Transverse colon (tissue), 4 donors: ENCODE measurements at regions not wholly inside any gene's neighbourhood (a gene's known extent, or its start where the extent isn't known, plus 50 kb on each side); places are given as distances from the start of the nearest gene placed in this dataset.

Experiments used
- DNase-seq: peaks from one replicate; pipeline ENCODE4 v3.0.0-alpha.2; 2019
- H3K27ac ChIP-seq, 4 donors: fragments of 200-600 bp; sonication (generic); 2 replicates each; pipeline ENCODE4 v1.5.1; 2016 to 2018; ENCODE audit warnings: inconsistent platforms in 4 of 4
- H3K27me3 ChIP-seq: fragments of 200-600 bp; sonication (generic); 2 replicates; pipeline ENCODE4 v1.5.1; 2017; ENCODE audit warnings: inconsistent platforms
- H3K36me3 ChIP-seq, 4 donors: fragments of 200-600 bp; sonication (generic); 2 replicates each; pipeline ENCODE4 v1.5.1; 2017 to 2019; ENCODE audit warnings: inconsistent platforms in 4 of 4
- H3K4me1 ChIP-seq, 4 donors: fragments of 200-600 bp; sonication (generic); 2 replicates each; pipeline ENCODE4 v1.5.1; 2017 to 2020; ENCODE audit warnings: inconsistent platforms in 4 of 4
- H3K4me3 ChIP-seq, 4 donors: fragments of 200-600 bp; sonication (generic); 1 replicate in 1 of 4; 2 replicates in 3 of 4; pipeline versions ENCODE4 v1.5.1 to v1.6.1; 2017 to 2019; ENCODE audit warnings: inconsistent platforms in 4 of 4
- H3K9me3 ChIP-seq, 2 donors: fragments of 200-600 bp; sonication (generic); 2 replicates each; pipeline ENCODE4 v1.5.1; 2017 to 2019; ENCODE audit warnings: inconsistent platforms in 2 of 2
- CTCF ChIP-seq, 5 experiments: fragments of 200-600 bp in 3 of 5; fragments of 450-650 bp in 2 of 5; sonication (generic) in 3 of 5; IDR thresholded peaks; 1 replicate in 2 of 5; 2 replicates in 3 of 5; pipeline ENCODE4 v1.5.1; 2016 to 2017; ENCODE audit warnings: antibody characterized with exemption in 5 of 5, inconsistent platforms in 3 of 5, mild to moderate bottlenecking in 2 of 5, moderate library complexity in 1 of 5
- EP300 ChIP-seq: sonication (generic); formaldehyde crosslinking; IDR thresholded peaks from one replicate; pipeline ENCODE4 v1.6.1; 2017; ENCODE audit warnings: antibody characterized with exemption, low read depth
- POLR2A ChIP-seq: fragments of 450-650 bp; IDR thresholded peaks from one replicate; pipeline ENCODE4 v1.6.1; 2016; ENCODE audit warnings: antibody characterized with exemption, mild to moderate bottlenecking, moderate library complexity
- POLR2AphosphoS5 ChIP-seq, 3 donors: sonication (generic); formaldehyde crosslinking; IDR thresholded peaks; one replicate each; pipeline ENCODE4 v1.6.1; 2016; ENCODE audit warnings: antibody characterized with exemption in 3 of 3
- WGBS, 2 donors: methylation state at CpG; one replicate each; pipeline ENCODE4 v1.1.5; 2018; ENCODE audit warnings: low coverage in 1 of 2; 5-methylcytosine and 5-hydroxymethylcytosine counted together
- in situ Hi-C, 4 donors: fragments of 200-750 bp; cut with MboI; loops; one replicate each; pipeline versions ENCODE4 v1.15.0 to v1.15.1; 2017; ENCODE audit warnings: low sequenced_read_pairs in 3 of 4, low pct_ligation_motif_present in 1 of 4, low pct_unique_long_range_greater_than_20kb in 1 of 4
- intact Hi-C: fragments of 100-400 bp; cut with DNase I; formaldehyde crosslinking; loops from one replicate; pipeline ENCODE4 v1.15.1; 2023; ENCODE audit warnings: low total_unique reads

DNA sequence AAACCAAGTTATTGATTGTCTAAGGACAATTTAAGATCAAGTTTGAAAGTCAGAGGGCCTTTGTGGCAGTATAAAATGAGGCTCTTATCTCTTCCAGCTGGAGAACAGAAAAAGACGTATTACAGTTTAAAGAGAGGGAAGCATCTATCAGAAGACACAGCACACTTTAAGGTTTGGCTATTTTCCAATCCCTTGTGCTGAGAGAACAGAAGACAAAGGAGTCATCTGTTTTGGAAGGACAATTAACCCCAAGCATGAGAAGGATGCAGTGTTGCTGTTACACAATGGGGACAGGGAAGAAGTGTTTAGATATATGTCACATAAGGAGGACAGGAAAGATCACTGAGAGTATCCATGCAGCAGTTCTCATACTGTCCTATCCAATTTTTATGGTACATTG is 1224.2 kb upstream of the SORCS1 start:
- no peaks in the 10 kb centered on the region for H3K36me3 ChIP-seq
- no peaks in the 10 kb centered on the region for H3K9me3 ChIP-seq
- no peak for DNase-seq
- in situ Hi-C loops: no loop called here
- H3K4me3 ChIP-seq: no peak overlapping the region
- H3K27me3 ChIP-seq: no peaks in the 10 kb centered on the region
- 0 to 47% methylated on average over 1 of the region's 1 CpG for WGBS, 2 donors
- TF ChIP-seq POLR2AphosphoS5 (IDR thresholded peaks at IDR 0.05) (no peak), CTCF (IDR thresholded peaks at IDR 0.05) (no peak), EP300 (no peak), POLR2A (no peak)
- H3K4me1 ChIP-seq: no peaks in the 10 kb centered on the region
- intact Hi-C loops: no loop called here
- H3K27ac ChIP-seq: no peak overlapping the region

GRCh38 chr10:108385963-108386362 is 1221.5 kb upstream of the SORCS1 start:
- Histone ChIP-seq H3K4me1 (no peaks in the 10 kb centered on the region), H3K27me3 (no peaks in the 10 kb centered on the region), H3K36me3 (no peaks in the 10 kb centered on the region), H3K27ac (no peak overlapping the region), H3K4me3 (no peak overlapping the region), H3K9me3 (no peaks in the 10 kb centered on the region)
- DNase-seq: no peak
- TF ChIP-seq POLR2AphosphoS5 (IDR thresholded peaks at IDR 0.05): no peak
- TF ChIP-seq CTCF (IDR thresholded peaks at IDR 0.05): no peak
- TF ChIP-seq POLR2A: no peak
- TF ChIP-seq EP300: no peak
- 68 to 75% methylated on average over 2 to 3 of the region's 3 CpGs for WGBS, 2 donors
- in situ Hi-C loops: no loop called here
- intact Hi-C loops: no loop called here

DNA sequence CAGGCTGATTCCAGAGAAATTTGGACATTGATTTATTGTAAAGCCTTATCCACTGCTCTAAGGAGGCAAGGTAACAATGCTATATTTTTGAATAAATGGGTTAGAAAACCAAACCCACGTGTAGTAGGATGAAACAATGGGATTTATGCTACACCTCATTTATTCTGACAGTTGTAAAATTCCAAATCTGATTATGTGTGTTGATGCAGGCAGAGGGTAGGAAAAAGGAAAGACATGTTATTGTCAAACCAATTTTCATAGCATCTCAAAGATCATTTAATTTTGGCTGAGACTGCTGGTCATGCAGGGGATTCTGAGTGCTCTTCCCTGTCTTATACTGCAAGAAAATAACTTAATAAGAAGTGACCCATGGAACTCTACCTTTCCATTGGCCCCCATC is 1219.9 kb upstream of the SORCS1 start:
- no peak for DNase-seq
- intact Hi-C loops: no loop called here
- no peak overlapping the region for H3K27ac ChIP-seq
- in situ Hi-C loops: no loop called here
- H3K27me3 ChIP-seq: no peaks in the 10 kb centered on the region
- WGBS, 2 donors: 45 to 58% methylated on average over 1 of the region's 1 CpG
- H3K9me3 ChIP-seq: no peaks in the 10 kb centered on the region
- no peak for TF ChIP-seq POLR2A
- no peak for TF ChIP-seq EP300
- TF ChIP-seq CTCF (IDR thresholded peaks at IDR 0.05): no peak
- no peaks in the 10 kb centered on the region for H3K36me3 ChIP-seq
- H3K4me3 ChIP-seq: no peak overlapping the region
- H3K4me1 ChIP-seq: no peaks in the 10 kb centered on the region

GRCh38 chr10:108378779-108379178 is 1214.3 kb upstream of the SORCS1 start:
- H3K36me3 ChIP-seq: no peaks in the 10 kb centered on the region
- TF ChIP-seq POLR2A (no peak), POLR2AphosphoS5 (IDR thresholded peaks at IDR 0.05) (no peak), EP300 (no peak), CTCF (IDR thresholded peaks at IDR 0.05) (no peak)
- in situ Hi-C loops: no loop called here
- no peak for DNase-seq
- intact Hi-C loops: no loop called here
- no peak overlapping the region for H3K27ac ChIP-seq
- H3K27me3 ChIP-seq: no peaks in the 10 kb centered on the region
- no peak overlapping the region for H3K4me3 ChIP-seq
- H3K4me1 ChIP-seq: no peaks in the 10 kb centered on the region
- H3K9me3 ChIP-seq: no peaks in the 10 kb centered on the region
